Endothelial cell of umbilical vein (primary cell): ENCODE measurements at regions not wholly inside any gene's neighbourhood (a gene's known extent, or its start where the extent isn't known, plus 50 kb on each side); places are given as distances from the start of the nearest gene placed in this dataset.

ENCODE experiments used
- BruUV-seq: library from RNA; stranded (reverse); fragments of 400-500 nt; replicated peaks from 2 replicates; lab custom pipeline; 2021; lab: Mats Ljungman, UMichigan
- CTCF ChIA-PET: fragments of 300-600, 350-600 bp; sonication (Branson Sonifier 250); formaldehyde crosslinking; loops from one replicate; lab custom pipeline; 2021; ENCODE audit warnings: antibody characterized with exemption, inconsistent platforms; lab: Charles Lee
- POLR2A ChIA-PET: fragments of 300-600, 350-600 bp; sonication (Branson Sonifier 250); formaldehyde crosslinking; loops from one replicate; lab custom pipeline; 2021; ENCODE audit warnings: antibody characterized with exemption, inconsistent platforms; lab: Charles Lee
- DNase-seq: peaks from one replicate; pipeline ENCODE4 v3.0.0-alpha.2; 2011; ENCODE audit warnings: low read depth, low spot score
- FAIRE-seq: peaks from 2 replicates; lab custom pipeline; 2011; peaks lifted over from hg19 to GRCh38; lab: Jason Lieb, UNC
- H2AFZ ChIP-seq: 2 replicates; pipeline ENCODE4 v1.6.0; 2012; ENCODE audit warnings: low read depth, low read length, control low read depth, inconsistent platforms
- H3K27ac ChIP-seq: 2 replicates; pipeline ENCODE4 v1.5.1; 2011; ENCODE audit warnings: low read depth, mild to moderate bottlenecking, control low read depth, low read length, moderate library complexity; ENCODE audit not compliant: insufficient read depth
- H3K27me3 ChIP-seq, 2 experiments: 2 replicates each; pipeline versions ENCODE4 v1.6.0 to v1.6.1; 2011; ENCODE audit warnings: low read length in 2 of 2, mixed read lengths in 1 of 2; ENCODE audit not compliant: control insufficient read depth in 2 of 2, insufficient read depth in 2 of 2
- H3K36me3 ChIP-seq, 2 experiments: 2 replicates in 1 of 2; 3 replicates in 1 of 2; pipeline ENCODE4 v1.5.1; 2011; ENCODE audit warnings: low read length in 2 of 2, mild to moderate bottlenecking in 1 of 2, moderate library complexity in 1 of 2; ENCODE audit not compliant: control insufficient read depth in 2 of 2, insufficient read depth in 2 of 2; ENCODE audit errors: extremely low read depth in 1 of 2
- H3K4me1 ChIP-seq: 3 replicates; pipeline ENCODE4 v1.5.1; 2011; ENCODE audit warnings: mild to moderate bottlenecking, low read length; ENCODE audit not compliant: control insufficient read depth, insufficient read depth; ENCODE audit errors: extremely low read depth
- H3K4me2 ChIP-seq: 2 replicates; pipeline ENCODE4 v1.6.1; 2011; ENCODE audit warnings: low read length, control low read depth, mixed read lengths; ENCODE audit not compliant: insufficient read depth
- H3K4me3 ChIP-seq, 3 experiments: fragments of 200-600 bp in 1 of 3; sonication (generic), shearing (Covaris generic) in 1 of 3; replicated peaks in 1 of 3; 2 replicates each; pipeline ENCODE4 v1.5.1; 2011 to 2016; ENCODE audit warnings: control low read depth in 3 of 3, low read length in 3 of 3, mild to moderate bottlenecking in 2 of 3, inconsistent platforms in 1 of 3, low read depth in 1 of 3, moderate library complexity in 1 of 3; ENCODE audit not compliant: insufficient read depth in 1 of 3
- H3K79me2 ChIP-seq: 2 replicates; pipeline ENCODE4 v1.6.0; 2012; ENCODE audit warnings: low read length, inconsistent platforms; ENCODE audit not compliant: control insufficient read depth, insufficient read depth
- H3K9ac ChIP-seq: replicated peaks from 2 replicates; pipeline ENCODE3; 2011; ENCODE audit warnings: low read length, control low read depth; ENCODE audit not compliant: insufficient read depth; ENCODE audit errors: extremely low read depth
- H3K9me1 ChIP-seq: replicated peaks from 3 replicates; pipeline ENCODE4 v1.6.0; 2011; ENCODE audit warnings: mild to moderate bottlenecking, low read length; ENCODE audit not compliant: control insufficient read depth, insufficient read depth; ENCODE audit errors: extremely low read depth
- H3K9me3 ChIP-seq: replicated peaks from 2 replicates; pipeline ENCODE4 v1.5.1; 2012; ENCODE audit warnings: low read length, inconsistent platforms; ENCODE audit not compliant: control insufficient read depth, insufficient read depth
- H4K20me1 ChIP-seq: replicated peaks from 2 replicates; pipeline ENCODE3; 2011; ENCODE audit warnings: mild to moderate bottlenecking, low read length; ENCODE audit not compliant: control insufficient read depth, insufficient read depth; ENCODE audit errors: extremely low read depth
- CTCF ChIP-seq, 2 donors: IDR thresholded peaks; 1 replicate in 1 of 2; 2 replicates in 1 of 2; pipeline ENCODE4 v1.5.1; 2011; ENCODE audit warnings: low read length in 2 of 2, mild to moderate bottlenecking in 2 of 2, moderate library complexity in 2 of 2, control low read depth in 1 of 2, inconsistent platforms in 1 of 2, low read depth in 1 of 2; ENCODE audit not compliant: insufficient read depth in 1 of 2; ENCODE audit errors: extremely low read depth in 1 of 2
- EZH2 ChIP-seq: IDR thresholded peaks from 2 replicates; pipeline ENCODE4 v1.6.1; 2012; ENCODE audit warnings: borderline replicate concordance, low read depth, mild to moderate bottlenecking, moderate library complexity, low read length, inconsistent platforms; ENCODE audit not compliant: severe bottlenecking
- FOS ChIP-seq: IDR thresholded peaks from 2 replicates; pipeline ENCODE4 v1.6.1; 2011; ENCODE audit warnings: mild to moderate bottlenecking, low read length, moderate library complexity, borderline replicate concordance; ENCODE audit not compliant: insufficient read depth
- GATA2 ChIP-seq: IDR thresholded peaks from 2 replicates; pipeline ENCODE4 v1.7.0; 2011; ENCODE audit warnings: low read depth, mild to moderate bottlenecking, moderate library complexity, mixed read lengths, low read length; ENCODE audit not compliant: insufficient read length, insufficient read depth
- JUN ChIP-seq: IDR thresholded peaks from 2 replicates; pipeline ENCODE4 v1.6.1; 2011; ENCODE audit warnings: borderline replicate concordance, low read depth; ENCODE audit not compliant: insufficient read length, insufficient read depth
- MYC ChIP-seq: IDR thresholded peaks from one replicate; pipeline ENCODE4 v1.6.1; 2011; ENCODE audit warnings: mild to moderate bottlenecking, low read depth, low read length
- POLR2A ChIP-seq: IDR thresholded peaks from 2 replicates; pipeline ENCODE4 v1.6.1; 2012; ENCODE audit warnings: low read depth, mild to moderate bottlenecking, control low read depth, low read length
- POLR2AphosphoS5 ChIP-seq: IDR thresholded peaks from 2 replicates; pipeline ENCODE4 v1.6.1; 2012; ENCODE audit warnings: low read depth, mild to moderate bottlenecking, control low read depth, low read length, moderate library complexity; ENCODE audit not compliant: insufficient read depth
- dilution Hi-C: fragments of 300-500 bp; cut with MboI; formaldehyde crosslinking; loops from one replicate; pipeline ENCODE4 v1.15.0; 2019; ENCODE audit warnings: low sequenced_read_pairs; ENCODE audit not compliant: extremely low pct_ligation_motif_present
- intact Hi-C: fragments of 100-400 bp; cut with micrococcal nuclease; formaldehyde crosslinking; loops from one replicate; pipeline ENCODE4 v1.10.0; 2022
- TF ChIP-seq, protein P1 (sequence below): IDR thresholded peaks from 2 replicates; pipeline ENCODE4 v1.6.1; 2011; ENCODE audit not compliant: insufficient read depth, insufficient read length

GRCh38 chr1:234975122-234975940 lies 153.3 kb downstream of the TOMM20 start:
- Histone ChIP-seq H3K4me3 (no peak overlapping the region), H4K20me1 (no peaks in the 10 kb centered on the region), H3K4me2 (peak overlapping the region; percentile 22), H3K4me1 (peaks cover 54% of the 10 kb centered on the region), H3K36me3 (no peaks in the 10 kb centered on the region), H3K9ac (peak overlapping the region; percentile 21), H3K27me3 (no peaks in the 10 kb centered on the region), H3K79me2 (no peaks in the 10 kb centered on the region), H3K27ac (peak overlapping the region; percentile 84), H2AFZ (no peak overlapping the region), H3K9me3 (no peaks in the 10 kb centered on the region), H3K9me1 (no peaks in the 10 kb centered on the region)
- DNase-seq (peak; percentile 93), FAIRE-seq (peak; percentile 98)
- BruUV-seq, result TSS peak; percentile 64
- intact Hi-C loops (loop anchor here (2.0 kb wide), 1 partner anchor 15 kb away; no protein-coding TSS in a partner anchor), dilution Hi-C loops (loop anchor here (25.0 kb wide), 1 partner anchor 363 kb away; the partner anchor contains the start of gene IRF2BP2)
- CTCF ChIA-PET, result interaction anchor here (0.7 to 2.2 kb wide), 12 partner anchors 13 to 476 kb away, joined by 3 to 10 read pairs (median 4); no protein-coding TSS in a partner anchor
- POLR2A ChIA-PET, result interaction anchor here (1.2 kb wide), 1 partner anchor 251 kb away, joined by 4 read pairs; no protein-coding TSS in a partner anchor
- TF ChIP-seq, protein P1, sequence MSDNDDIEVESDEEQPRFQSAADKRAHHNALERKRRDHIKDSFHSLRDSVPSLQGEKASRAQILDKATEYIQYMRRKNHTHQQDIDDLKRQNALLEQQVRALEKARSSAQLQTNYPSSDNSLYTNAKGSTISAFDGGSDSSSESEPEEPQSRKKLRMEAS, result no peak
- TF ChIP-seq JUN (peak; percentile 84), FOS (peak; percentile 94), MYC (no peak), GATA2 (peak; percentile 99), POLR2A (no peak), POLR2AphosphoS5 (peak; percentile 75), EZH2 (no peak), CTCF (IDR thresholded peaks at IDR 0.05; ENCODE audit: extremely low read depth in 1 of 2, insufficient read depth in 1 of 2, low read depth in 1 of 2, low read length in 2 of 2) (no peak)
